Sciatic nerve (tissue), 2 donors: ENCODE measurements at regions not wholly inside any gene's neighbourhood (a gene's known extent, or its start where the extent isn't known, plus 50 kb on each side); places are given as distances from the start of the nearest gene placed in this dataset.

Experiments used
- ATAC-seq: fragments of 200-7000 bp; cut with Tn5 transposase; one replicate; pipeline ENCODE4 v1.9.1; 2020; ENCODE audit warnings: mild to moderate bottlenecking, moderate library complexity
- DNase-seq: peaks from one replicate; pipeline ENCODE4 v3.0.0-alpha.2; 2020; ENCODE audit warnings: low spot score
- intact Hi-C: fragments of 100-400 bp; cut with DNase I; formaldehyde crosslinking; loops from one replicate; pipeline ENCODE4 v1.14.2; 2022
- donor health status: DM: no; HTN: no; CAD: no.
- donor health status: DM: no; HTN: no; CAD: no.

GRCh38 chr11:88231894-88232482, 56.7 kb upstream of the RAB38 start:
- ATAC-seq (peak; percentile 65), DNase-seq (no peak)
- intact Hi-C loops = no loop called here

- intact Hi-C loops = no loop called here
Observed at GRCh38 chr11:88229303-88229702, 54.1 kb upstream of the RAB38 start.

More at GRCh38 chr11:88229303-88229702, 54.1 kb upstream of the RAB38 start:
- no peak for DNase-seq
- ATAC-seq = no peak
